Lower leg skin (tissue), 3 donors: ENCODE measurements at regions not wholly inside any gene's neighbourhood (a gene's known extent, or its start where the extent isn't known, plus 50 kb on each side); places are given as distances from the start of the nearest gene placed in this dataset.

Source experiments
- CTCF ChIP-seq, 3 donors: fragments of 450-650 bp; IDR thresholded peaks; one replicate each; pipeline ENCODE4 v1.5.1; 2016; ENCODE audit warnings: antibody characterized with exemption in 3 of 3, mild to moderate bottlenecking in 3 of 3, moderate library complexity in 2 of 3
- POLR2A ChIP-seq, 2 donors: fragments of 450-650 bp; IDR thresholded peaks; one replicate each; pipeline ENCODE4 v1.6.1; 2016 to 2017; ENCODE audit warnings: antibody characterized with exemption in 2 of 2, mild to moderate bottlenecking in 1 of 2, moderate library complexity in 1 of 2

GRCh38 chr11:79834015-79834414 lies 393.2 kb upstream of the TENM4 start:
- TF ChIP-seq POLR2A (IDR thresholded peaks at IDR 0.05) (no peak), CTCF (IDR thresholded peaks at IDR 0.05) (no peak)
